Colonic mucosa (tissue), 4 donors: ENCODE measurements at regions not wholly inside any gene's neighbourhood (a gene's known extent, or its start where the extent isn't known, plus 50 kb on each side); places are given as distances from the start of the nearest gene placed in this dataset.
"Not testable (repeated sequence)": the region's sequence is repeated elsewhere in the genome, so short reads cannot be mapped to it uniquely, and the experiment has no call there.

ENCODE experiments used
- DNase-seq: peaks from one replicate; pipeline ENCODE4 v3.0.0-alpha.2; 2020
- H3K27ac ChIP-seq: fragments of 200-600 bp; one replicate; pipeline ENCODE4 v1.8.0; 2021
- H3K27me3 ChIP-seq: fragments of 200-600 bp; one replicate; pipeline ENCODE4 v1.8.0; 2021
- H3K36me3 ChIP-seq: fragments of 200-600 bp; one replicate; pipeline ENCODE4 v1.8.0; 2021
- H3K4me1 ChIP-seq: fragments of 200-600 bp; one replicate; pipeline ENCODE4 v1.8.0; 2021; ENCODE audit warnings: mild to moderate bottlenecking
- H3K4me3 ChIP-seq: fragments of 200-600 bp; one replicate; pipeline ENCODE4 v1.8.0; 2021
- H3K9ac ChIP-seq, 2 donors: one replicate each; pipeline ENCODE4 v1.7.0; 2013; ENCODE audit warnings: control low read depth in 2 of 2, low read depth in 2 of 2, low read length in 2 of 2
- H3K9me3 ChIP-seq: fragments of 200-600 bp; one replicate; pipeline ENCODE4 v1.8.0; 2021
- CTCF ChIP-seq: fragments of 200-600 bp; IDR thresholded peaks from one replicate; pipeline ENCODE4 v1.8.0; 2022; ENCODE audit warnings: antibody characterized with exemption, mild to moderate bottlenecking
- intact Hi-C: fragments of 100-400 bp; cut with DNase I; formaldehyde crosslinking; loops from one replicate; pipeline ENCODE4 v1.14.1; 2022
- donor health status: healthy.
- donor health status: DM: no; HTN: no; CAD: no.
- donor health status: DM: no; HTN: no; CAD: no.

DNA sequence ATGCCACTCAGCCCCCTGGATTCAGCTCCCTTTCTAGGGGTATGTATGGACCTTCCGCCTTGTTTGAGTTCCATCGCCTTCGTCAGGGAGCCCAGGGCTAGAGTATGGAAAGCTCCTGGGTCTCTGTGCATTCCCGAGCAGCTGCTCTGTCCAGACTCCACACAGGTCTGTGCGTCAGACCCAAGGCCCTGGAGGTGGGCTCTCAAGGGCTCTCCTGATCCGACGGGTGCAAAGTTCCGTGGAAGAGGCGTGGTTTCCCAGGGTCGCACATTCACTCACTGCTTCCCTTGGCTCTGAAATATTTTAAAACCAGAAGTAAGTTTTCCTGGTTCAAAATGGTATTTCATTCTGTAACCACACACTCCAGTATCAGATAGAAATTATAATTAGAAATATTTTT, 863.2 kb downstream of the TRIML1 start:
- intact Hi-C loops, result no loop called here
- no peak for DNase-seq
- no peak for TF ChIP-seq CTCF
- Histone ChIP-seq H3K9me3 (no peaks in the 10 kb centered on the region), H3K27ac (no peak overlapping the region), H3K36me3 (no peaks in the 10 kb centered on the region), H3K9ac (no peak overlapping the region), H3K4me1 (no peaks in the 10 kb centered on the region), H3K4me3 (no peak overlapping the region), H3K27me3 (no peaks in the 10 kb centered on the region)

- H3K27me3 ChIP-seq, H3K9me3 ChIP-seq, H3K9ac ChIP-seq, intact Hi-C loops, DNase-seq, H3K4me1 ChIP-seq, H3K36me3 ChIP-seq, H3K4me3 ChIP-seq, H3K27ac ChIP-seq: not testable (repeated sequence)
Observed at GRCh38 chr4:189010452-189011217, 871.4 kb downstream of the TRIML1 start.

- Histone ChIP-seq H3K9me3 (no peaks in the 10 kb centered on the region), H3K36me3 (no peaks in the 10 kb centered on the region), H3K4me3 (no peak overlapping the region), H3K4me1 (no peaks in the 10 kb centered on the region), H3K27ac (no peak overlapping the region), H3K9ac (no peak overlapping the region), H3K27me3 (no peaks in the 10 kb centered on the region)
- no peak for DNase-seq
- intact Hi-C loops, result no loop called here
- no peak for TF ChIP-seq CTCF
Observed at GRCh38 chr4:189021831-189022230, 882.6 kb downstream of the TRIML1 start.

DNA sequence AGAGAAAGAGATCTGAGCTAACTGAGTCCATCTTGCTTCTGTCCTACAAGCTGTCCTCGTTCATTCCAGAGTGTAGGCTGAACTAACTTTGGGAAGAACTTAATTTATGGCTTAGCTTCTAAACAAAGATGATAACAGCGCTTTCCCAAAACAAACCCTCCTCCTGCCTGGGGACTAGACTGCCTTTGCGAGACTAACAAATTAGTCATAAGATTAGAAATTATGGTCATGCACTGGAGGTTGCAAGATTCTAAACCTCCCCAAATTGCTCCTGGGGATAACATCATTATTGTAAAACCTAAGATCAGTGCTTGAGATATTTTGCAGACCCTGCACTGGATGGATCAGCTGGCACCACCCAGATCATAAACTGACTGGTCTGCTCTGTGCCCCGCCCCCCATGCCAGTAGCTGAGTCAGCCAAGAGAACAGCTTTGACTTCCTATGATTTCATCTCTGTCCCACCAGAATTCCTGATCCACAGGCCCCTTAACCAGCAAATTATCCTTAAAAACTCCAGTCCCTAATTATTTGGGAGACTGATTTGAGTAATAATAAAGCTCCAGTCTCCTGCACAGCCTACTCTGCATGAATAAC, 883.3 kb downstream of the TRIML1 start:
- Histone ChIP-seq H3K36me3 (no peaks in the 10 kb centered on the region), H3K9ac (no peak overlapping the region), H3K27me3 (no peaks in the 10 kb centered on the region), H3K27ac (no peak overlapping the region), H3K4me1 (no peaks in the 10 kb centered on the region), H3K9me3 (no peaks in the 10 kb centered on the region), H3K4me3 (no peak overlapping the region)
- no peak for DNase-seq
- no peak for TF ChIP-seq CTCF
- intact Hi-C loops, result no loop called here

GRCh38 chr4:189029976-189030504, 890.8 kb downstream of the TRIML1 start:
- no peak for TF ChIP-seq CTCF
- no peaks in the 10 kb centered on the region for H3K36me3 ChIP-seq
- intact Hi-C loops, result no loop called here
- no peak for DNase-seq
- no peak overlapping the region for H3K9ac ChIP-seq
- H3K9me3 ChIP-seq, result no peaks in the 10 kb centered on the region
- no peaks in the 10 kb centered on the region for H3K4me1 ChIP-seq
- H3K4me3 ChIP-seq, result no peak overlapping the region
- H3K27me3 ChIP-seq, result no peaks in the 10 kb centered on the region
- H3K27ac ChIP-seq, result no peak overlapping the region
